Brain microvascular endothelial cell (primary cell): ENCODE measurements at regions not wholly inside any gene's neighbourhood (a gene's known extent, or its start where the extent isn't known, plus 50 kb on each side); places are given as distances from the start of the nearest gene placed in this dataset.

Source experiments
- DNase-seq: peaks from one replicate; pipeline ENCODE4 v3.0.0-alpha.2; 2020
- H3K27ac ChIP-seq: fragments of 250-450 bp; sonication (Bioruptor Pico); 2 replicates; pipeline ENCODE4 v1.5.1; 2020; ENCODE audit warnings: mild to moderate bottlenecking, moderate library complexity
- H3K27me3 ChIP-seq: fragments of 250-450 bp; sonication (Bioruptor Pico); replicated peaks from 2 replicates; pipeline ENCODE4 v1.5.1; 2020; ENCODE audit warnings: mild to moderate bottlenecking
- H3K36me3 ChIP-seq: fragments of 250-450 bp; sonication (Bioruptor Pico); replicated peaks from 2 replicates; pipeline ENCODE4 v1.5.1; 2020; ENCODE audit warnings: mild to moderate bottlenecking
- H3K4me3 ChIP-seq: 2 replicates; pipeline ENCODE4 v1.5.1; 2011; ENCODE audit warnings: low read depth, mild to moderate bottlenecking, control low read depth, low read length, moderate library complexity
- CTCF ChIP-seq: IDR thresholded peaks from 2 replicates; pipeline ENCODE4 v1.5.1; 2011; ENCODE audit warnings: low read depth, mild to moderate bottlenecking, moderate library complexity, low read length, control low read depth, inconsistent platforms; ENCODE audit errors: missing control alignments
- in situ Hi-C: cut with HindIII; loops from 2 replicates; pipeline ENCODE4 v1.10.0; 2017; ENCODE audit warnings: low sequenced_read_pairs, low pct_ligation_motif_present

GRCh38 chr11:69352715-69353319, 58.9 kb downstream of the MYEOV start:
- H3K27ac ChIP-seq = peak overlapping the region; percentile 72
- peak; percentile 95 for DNase-seq
- no peak overlapping the region for H3K4me3 ChIP-seq
- in situ Hi-C loops = no loop called here
- TF ChIP-seq CTCF = peak; percentile 25
- no peaks in the 10 kb centered on the region for H3K27me3 ChIP-seq
- H3K36me3 ChIP-seq = no peaks in the 10 kb centered on the region

GRCh38 chr11:69353696-69354544, 60.0 kb downstream of the MYEOV start:
- in situ Hi-C loops = no loop called here
- no peaks in the 10 kb centered on the region for H3K36me3 ChIP-seq
- peak overlapping the region; percentile 72 for H3K27ac ChIP-seq
- peak; percentile 25 for TF ChIP-seq CTCF
- no peak overlapping the region for H3K4me3 ChIP-seq
- peak; percentile 8 for DNase-seq
- no peaks in the 10 kb centered on the region for H3K27me3 ChIP-seq

GRCh38 chr11:69354545-69354897, 60.6 kb downstream of the MYEOV start:
- DNase-seq = no peak
- in situ Hi-C loops = no loop called here
- TF ChIP-seq CTCF = no peak
- H3K36me3 ChIP-seq = no peaks in the 10 kb centered on the region
- no peak overlapping the region for H3K4me3 ChIP-seq
- H3K27ac ChIP-seq = no peak overlapping the region
- H3K27me3 ChIP-seq = no peaks in the 10 kb centered on the region

- no peak for DNase-seq
- no peak overlapping the region for H3K27ac ChIP-seq
- TF ChIP-seq CTCF = no peak
- H3K27me3 ChIP-seq = no peaks in the 10 kb centered on the region
- no peaks in the 10 kb centered on the region for H3K36me3 ChIP-seq
- no peak overlapping the region for H3K4me3 ChIP-seq
- in situ Hi-C loops = no loop called here
Observed at GRCh38 chr11:69355346-69355940, 61.5 kb downstream of the MYEOV start.

GRCh38 chr11:69355959-69356702, 62.2 kb downstream of the MYEOV start:
- no peak for DNase-seq
- in situ Hi-C loops = no loop called here
- Histone ChIP-seq H3K36me3 (no peaks in the 10 kb centered on the region), H3K27ac (no peak overlapping the region), H3K4me3 (no peak overlapping the region), H3K27me3 (no peaks in the 10 kb centered on the region)
- TF ChIP-seq CTCF = no peak
